ENCODE measurements at regions not wholly inside any gene's neighbourhood (a gene's known extent, or its start where the extent isn't known, plus 50 kb on each side); places are given as distances from the start of the nearest gene placed in this dataset.

DNA sequence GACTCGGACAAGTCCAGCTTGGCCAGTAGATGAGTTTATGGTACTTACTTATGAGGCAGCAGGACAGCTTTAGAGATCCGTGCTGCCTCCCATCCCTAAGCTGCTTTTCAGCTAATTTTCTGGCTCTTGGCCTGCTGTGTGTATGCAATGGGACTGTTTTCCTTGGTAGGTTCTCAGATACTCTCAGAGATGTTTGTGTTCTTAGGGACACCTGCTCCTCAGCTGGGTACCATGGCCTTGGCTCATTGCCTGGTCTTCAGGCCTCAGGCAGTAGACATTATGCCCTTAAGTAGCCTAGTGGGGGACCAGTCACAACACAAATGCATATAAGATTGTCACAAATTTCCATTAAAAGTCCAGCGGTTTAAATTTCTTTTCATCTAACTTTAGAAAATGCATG lies 688.0 kb downstream of the PCDH7 start:
- Histone ChIP-seq H3K4me1 (no peaks in the 10 kb centered on the region), H3K27me3 (no peaks in the 10 kb centered on the region), H3K27ac (no peak overlapping the region), H3K36me3 (no peaks in the 10 kb centered on the region), H3K4me3 (no peak overlapping the region), H3K9me3 (no peaks in the 10 kb centered on the region)
- no peak for DNase-seq
- intact Hi-C loops (cut with DNase I; ENCODE audit: low total_unique reads): no loop called here
- TF ChIP-seq POLR2A (IDR thresholded peaks at IDR 0.05) (no peak), EP300 (IDR thresholded peaks at IDR 0.05) (no peak), POLR2AphosphoS5 (IDR thresholded peaks at IDR 0.05) (no peak)
- TF ChIP-seq, protein P1, sequence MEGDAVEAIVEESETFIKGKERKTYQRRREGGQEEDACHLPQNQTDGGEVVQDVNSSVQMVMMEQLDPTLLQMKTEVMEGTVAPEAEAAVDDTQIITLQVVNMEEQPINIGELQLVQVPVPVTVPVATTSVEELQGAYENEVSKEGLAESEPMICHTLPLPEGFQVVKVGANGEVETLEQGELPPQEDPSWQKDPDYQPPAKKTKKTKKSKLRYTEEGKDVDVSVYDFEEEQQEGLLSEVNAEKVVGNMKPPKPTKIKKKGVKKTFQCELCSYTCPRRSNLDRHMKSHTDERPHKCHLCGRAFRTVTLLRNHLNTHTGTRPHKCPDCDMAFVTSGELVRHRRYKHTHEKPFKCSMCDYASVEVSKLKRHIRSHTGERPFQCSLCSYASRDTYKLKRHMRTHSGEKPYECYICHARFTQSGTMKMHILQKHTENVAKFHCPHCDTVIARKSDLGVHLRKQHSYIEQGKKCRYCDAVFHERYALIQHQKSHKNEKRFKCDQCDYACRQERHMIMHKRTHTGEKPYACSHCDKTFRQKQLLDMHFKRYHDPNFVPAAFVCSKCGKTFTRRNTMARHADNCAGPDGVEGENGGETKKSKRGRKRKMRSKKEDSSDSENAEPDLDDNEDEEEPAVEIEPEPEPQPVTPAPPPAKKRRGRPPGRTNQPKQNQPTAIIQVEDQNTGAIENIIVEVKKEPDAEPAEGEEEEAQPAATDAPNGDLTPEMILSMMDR (IDR thresholded peaks at IDR 0.05): no peak
- 74 to 84% (median 81%) methylated on average over 3 of the region's 3 CpGs for WGBS, 5 donors

DNA sequence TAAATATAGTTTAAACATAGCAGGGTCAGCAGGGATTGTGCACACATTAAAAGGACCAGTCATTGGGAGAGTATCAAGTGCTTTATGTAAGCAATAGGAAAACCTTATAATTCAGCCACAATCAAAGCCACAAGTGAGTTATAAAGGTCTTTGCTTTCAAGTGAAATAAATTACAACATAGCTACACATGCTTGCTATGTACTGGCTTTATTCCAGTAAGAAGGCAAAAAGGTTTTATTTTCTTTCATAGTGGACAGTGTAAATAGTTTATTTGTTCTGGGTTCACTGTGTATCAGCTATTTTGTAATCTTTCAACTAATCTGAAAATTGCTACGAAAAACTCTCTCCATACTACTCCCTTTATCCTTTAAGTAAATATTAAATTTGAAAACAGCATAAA lies 691.4 kb downstream of the PCDH7 start:
- no peak for DNase-seq
- Histone ChIP-seq H3K4me3 (no peak overlapping the region), H3K4me1 (no peaks in the 10 kb centered on the region), H3K27ac (no peak overlapping the region), H3K27me3 (no peaks in the 10 kb centered on the region), H3K9me3 (no peaks in the 10 kb centered on the region), H3K36me3 (no peaks in the 10 kb centered on the region)
- WGBS, 5 donors: 14 to 46% (median 29%) methylated on average over 1 of the region's 1 CpG
- intact Hi-C loops (cut with DNase I; ENCODE audit: low total_unique reads): no loop called here
- TF ChIP-seq POLR2A (IDR thresholded peaks at IDR 0.05) (no peak), POLR2AphosphoS5 (IDR thresholded peaks at IDR 0.05) (no peak), EP300 (IDR thresholded peaks at IDR 0.05) (no peak)
- TF ChIP-seq, protein P1 (IDR thresholded peaks at IDR 0.05): no peak

DNA sequence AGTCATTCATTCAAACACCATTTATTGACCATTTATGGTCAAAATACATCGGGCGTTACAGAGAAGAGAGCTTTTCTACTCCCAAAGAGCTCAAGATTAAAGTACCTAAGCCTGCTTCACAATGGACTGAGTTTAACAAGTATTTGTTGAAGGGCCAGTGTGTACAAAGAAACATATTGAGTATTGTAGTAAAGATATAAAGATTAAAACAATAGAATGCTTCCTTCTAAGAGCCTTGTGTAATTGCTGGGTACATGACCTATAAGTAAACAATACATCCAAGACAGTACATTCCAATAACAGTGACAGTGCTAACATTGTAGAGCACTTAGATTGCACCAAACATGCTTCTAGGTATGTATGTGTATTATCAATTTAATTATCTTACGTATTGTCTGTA lies 695.5 kb downstream of the PCDH7 start:
- intact Hi-C loops (cut with DNase I; ENCODE audit: low total_unique reads): no loop called here
- H3K27me3 ChIP-seq: no peaks in the 10 kb centered on the region
- no peak for TF ChIP-seq POLR2AphosphoS5 (IDR thresholded peaks at IDR 0.05)
- TF ChIP-seq, protein P1 (IDR thresholded peaks at IDR 0.05): no peak
- TF ChIP-seq POLR2A (IDR thresholded peaks at IDR 0.05): no peak
- no peak for TF ChIP-seq EP300 (IDR thresholded peaks at IDR 0.05)
- H3K9me3 ChIP-seq: no peaks in the 10 kb centered on the region
- H3K27ac ChIP-seq: no peak overlapping the region
- H3K4me1 ChIP-seq: no peaks in the 10 kb centered on the region
- H3K4me3 ChIP-seq: no peak overlapping the region
- 80 to 89% (median 85%) methylated on average over 3 of the region's 3 CpGs for WGBS, 5 donors
- DNase-seq: no peak
- H3K36me3 ChIP-seq: no peaks in the 10 kb centered on the region

DNA sequence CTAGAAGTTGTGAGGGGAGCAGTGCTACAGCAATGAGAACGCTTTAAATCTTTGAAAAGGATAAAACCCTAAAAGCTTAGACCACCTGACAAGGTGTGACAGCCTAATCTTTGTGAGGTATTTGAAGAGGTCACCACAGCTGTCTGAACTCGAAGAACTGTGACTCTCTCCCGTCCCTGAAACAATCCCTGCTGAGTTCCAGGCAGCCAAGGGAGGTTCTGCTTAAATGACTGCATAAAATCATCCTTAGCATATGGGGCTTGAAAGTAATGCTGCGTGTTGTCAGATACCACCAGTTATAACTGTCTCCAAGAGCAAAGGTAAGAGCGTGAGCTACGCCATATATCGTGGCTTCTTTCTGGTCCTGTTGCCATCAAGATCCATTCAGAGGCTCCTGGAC lies 696.3 kb downstream of the PCDH7 start:
- Histone ChIP-seq H3K9me3 (no peaks in the 10 kb centered on the region), H3K4me3 (no peak overlapping the region), H3K36me3 (no peaks in the 10 kb centered on the region), H3K27me3 (no peaks in the 10 kb centered on the region), H3K27ac (no peak overlapping the region), H3K4me1 (no peaks in the 10 kb centered on the region)
- no peak for DNase-seq
- 76 to 85% (median 80%) methylated on average over 7 of the region's 7 CpGs for WGBS, 5 donors
- intact Hi-C loops (cut with DNase I; ENCODE audit: low total_unique reads): no loop called here
- no peak for TF ChIP-seq POLR2AphosphoS5 (IDR thresholded peaks at IDR 0.05)
- TF ChIP-seq, protein P1 (IDR thresholded peaks at IDR 0.05): no peak
- TF ChIP-seq POLR2A (IDR thresholded peaks at IDR 0.05): no peak
- TF ChIP-seq EP300 (IDR thresholded peaks at IDR 0.05): no peak

Data from stomach (tissue), 8 donors.